Hepatocyte (in vitro differentiated cells): ENCODE measurements at regions not wholly inside any gene's neighbourhood (a gene's known extent, or its start where the extent isn't known, plus 50 kb on each side); places are given as distances from the start of the nearest gene placed in this dataset.

Source experiments
- DNase-seq: peaks from one replicate; pipeline ENCODE4 v3.0.0-alpha.2; 2016; ENCODE audit warnings: low spot score
- H2AFZ ChIP-seq: fragments of 200-600 bp; sonication (generic); 2 replicates; pipeline ENCODE4 v1.6.0; 2016; ENCODE audit warnings: antibody characterized with exemption, mild to moderate bottlenecking
- H3K27ac ChIP-seq: fragments of 200-600 bp; sonication (generic); 2 replicates; pipeline ENCODE4 v1.5.1; 2016; ENCODE audit warnings: mild to moderate bottlenecking
- H3K27me3 ChIP-seq: fragments of 200-600 bp; sonication (generic); 2 replicates; pipeline ENCODE4 v1.6.1; 2016
- H3K36me3 ChIP-seq: fragments of 200-600 bp; sonication (generic); replicated peaks from 2 replicates; pipeline ENCODE4 v1.5.1; 2016; ENCODE audit warnings: low read depth; ENCODE audit not compliant: insufficient read depth
- H3K4me1 ChIP-seq: fragments of 200-600 bp; sonication (generic); 2 replicates; pipeline ENCODE4 v1.5.1; 2016; ENCODE audit warnings: mild to moderate bottlenecking, moderate library complexity; ENCODE audit not compliant: insufficient read depth
- H3K4me2 ChIP-seq: fragments of 200-600 bp; sonication (generic); 2 replicates; pipeline ENCODE4 v1.6.0; 2016
- H3K4me3 ChIP-seq: fragments of 200-600 bp; sonication (generic); 2 replicates; pipeline ENCODE4 v1.5.1; 2016; ENCODE audit warnings: mild to moderate bottlenecking
- H3K79me2 ChIP-seq: fragments of 200-600 bp; sonication (generic); 2 replicates; pipeline ENCODE4 v1.6.0; 2017; ENCODE audit warnings: mild to moderate bottlenecking
- H3K9me2 ChIP-seq: fragments of 200-600 bp; sonication (generic); replicated peaks from 2 replicates; pipeline ENCODE4 v1.6.0; 2017; ENCODE audit warnings: mild to moderate bottlenecking; ENCODE audit not compliant: insufficient read depth
- H3K9me3 ChIP-seq: fragments of 200-600 bp; sonication (generic); 2 replicates; pipeline ENCODE4 v1.5.1; 2016; ENCODE audit warnings: low read depth, mild to moderate bottlenecking
- H4K20me1 ChIP-seq: fragments of 200-600 bp; sonication (generic); 2 replicates; pipeline ENCODE4 v1.6.0; 2016; ENCODE audit warnings: mild to moderate bottlenecking; ENCODE audit not compliant: insufficient read depth, poor library complexity, severe bottlenecking
- CTCF ChIP-seq: fragments of 200-600 bp; sonication (generic); IDR thresholded peaks from 2 replicates; pipeline ENCODE4 v1.5.1; 2016; ENCODE audit warnings: antibody characterized with exemption, mild to moderate bottlenecking; ENCODE audit not compliant: poor library complexity
- EZH2 ChIP-seq: fragments of 200-600 bp; sonication (generic); IDR thresholded peaks from 2 replicates; pipeline ENCODE4 v1.6.1; 2016; ENCODE audit warnings: antibody characterized with exemption, mild to moderate bottlenecking, borderline replicate concordance
- EZH2phosphoT487 ChIP-seq: fragments of 200-600 bp; sonication (generic); IDR thresholded peaks from one replicate; pipeline ENCODE4 v1.6.1; 2018; ENCODE audit warnings: antibody characterized with exemption, mild to moderate bottlenecking, low read depth, moderate library complexity; ENCODE audit not compliant: unreplicated experiment, severe bottlenecking
- WGBS: methylation state at CpG from one replicate; pipeline ENCODE4 v1.1.6; 2016; ENCODE audit warnings: low lambda C conversion rate; ENCODE audit errors: missing lambda C conversion rate; 5-methylcytosine and 5-hydroxymethylcytosine counted together

GRCh38 chr4:22191565-22191964, 243.0 kb upstream of the KCNIP4 start:
- Histone ChIP-seq H3K4me3 (no peak overlapping the region), H4K20me1 (no peaks in the 10 kb centered on the region), H3K27me3 (no peaks in the 10 kb centered on the region), H3K36me3 (no peaks in the 10 kb centered on the region), H3K79me2 (no peaks in the 10 kb centered on the region), H2AFZ (no peak overlapping the region), H3K9me2 (no peaks in the 10 kb centered on the region), H3K27ac (no peak overlapping the region), H3K4me1 (no peaks in the 10 kb centered on the region), H3K9me3 (no peaks in the 10 kb centered on the region), H3K4me2 (no peak overlapping the region)
- TF ChIP-seq CTCF (no peak), EZH2phosphoT487 (no peak), EZH2 (no peak)
- DNase-seq: no peak
- WGBS: 81% methylated on average over 2 of the region's 2 CpGs

- WGBS: 100% methylated on average over 1 of the region's 1 CpG
- Histone ChIP-seq H4K20me1 (no peaks in the 10 kb centered on the region), H3K4me1 (no peaks in the 10 kb centered on the region), H3K9me3 (no peaks in the 10 kb centered on the region), H3K27me3 (no peaks in the 10 kb centered on the region), H2AFZ (no peak overlapping the region), H3K4me3 (no peak overlapping the region), H3K9me2 (no peaks in the 10 kb centered on the region), H3K36me3 (no peaks in the 10 kb centered on the region), H3K79me2 (no peaks in the 10 kb centered on the region), H3K27ac (no peak overlapping the region), H3K4me2 (no peak overlapping the region)
- no peak for TF ChIP-seq CTCF
- TF ChIP-seq EZH2phosphoT487: no peak
- no peak for TF ChIP-seq EZH2
- peak; percentile 7 for DNase-seq
Observed at GRCh38 chr4:22190855-22191254, 242.3 kb upstream of the KCNIP4 start.

GRCh38 chr4:22187203-22187820, 238.7 kb upstream of the KCNIP4 start:
- no peaks in the 10 kb centered on the region for H3K36me3 ChIP-seq
- H3K4me1 ChIP-seq: no peaks in the 10 kb centered on the region
- 70% methylated on average over 2 of the region's 2 CpGs for WGBS
- H2AFZ ChIP-seq: no peak overlapping the region
- TF ChIP-seq EZH2 (no peak), EZH2phosphoT487 (no peak), CTCF (no peak)
- no peak overlapping the region for H3K27ac ChIP-seq
- H3K9me2 ChIP-seq: no peaks in the 10 kb centered on the region
- H3K4me3 ChIP-seq: no peak overlapping the region
- no peaks in the 10 kb centered on the region for H3K27me3 ChIP-seq
- H3K9me3 ChIP-seq: no peaks in the 10 kb centered on the region
- H3K79me2 ChIP-seq: no peaks in the 10 kb centered on the region
- H4K20me1 ChIP-seq: no peaks in the 10 kb centered on the region
- no peak for DNase-seq
- no peak overlapping the region for H3K4me2 ChIP-seq

- Histone ChIP-seq H3K4me3 (no peak overlapping the region), H3K36me3 (no peaks in the 10 kb centered on the region), H3K9me3 (no peaks in the 10 kb centered on the region), H3K9me2 (no peaks in the 10 kb centered on the region), H4K20me1 (no peaks in the 10 kb centered on the region), H3K79me2 (no peaks in the 10 kb centered on the region), H3K4me1 (no peaks in the 10 kb centered on the region), H2AFZ (no peak overlapping the region), H3K27me3 (no peaks in the 10 kb centered on the region), H3K4me2 (no peak overlapping the region), H3K27ac (no peak overlapping the region)
- no peak for DNase-seq
- TF ChIP-seq EZH2phosphoT487 (no peak), EZH2 (no peak), CTCF (no peak)
Observed at GRCh38 chr4:22181736-22182135, 233.2 kb upstream of the KCNIP4 start.
